ENCODE measurements at regions not wholly inside any gene's neighbourhood (a gene's known extent, or its start where the extent isn't known, plus 50 kb on each side); places are given as distances from the start of the nearest gene placed in this dataset.

GRCh38 chr1:56032096-56032676 is 547.2 kb downstream of the PLPP3 start:
- ChIA-PET CTCF (ENCODE audit: partially characterized antibody) (no interaction called here), POLR2A (ENCODE audit: partially characterized antibody) (no interaction called here)
- Histone ChIP-seq H2AK5ac (ENCODE audit: low read depth, low read length) (no peak overlapping the region), H3K18ac (ENCODE audit: extremely low read depth, low read length) (no peak overlapping the region), H3K56ac (replicated peaks; ENCODE audit: insufficient read length, low read depth, low read length) (no peak overlapping the region), H3K4me1 (replicated peaks in 1 of 4; ENCODE audit: control insufficient read depth in 3 of 4, insufficient read depth in 4 of 4, low read length in 3 of 4) (no peaks in the 10 kb centered on the region), H2AFZ (ENCODE audit: low read length) (peak overlapping the region; percentile 66; the same call in 1 of the 2 replicates), H3K9me3 (ENCODE audit: insufficient read depth in 2 of 2, low read depth in 1 of 2, low read length in 1 of 2) (no peaks in the 10 kb centered on the region), H3K23me2 (ENCODE audit: low read depth, low read length) (no peaks in the 10 kb centered on the region), H4K5ac (ENCODE audit: insufficient read length, low read depth, low read length) (no peak overlapping the region), H4K91ac (replicated peaks; ENCODE audit: insufficient read length, low read length) (no peak overlapping the region), H4K20me1 (replicated peaks in 1 of 2; ENCODE audit: control insufficient read depth in 1 of 2, insufficient read depth in 2 of 2, low read length in 2 of 2) (no peaks in the 10 kb centered on the region), H3K9ac (replicated peaks in 1 of 4; ENCODE audit: extremely low read depth in 1 of 4, low read depth in 3 of 4, low read length in 3 of 4) (no peak overlapping the region), H3K79me2 (ENCODE audit: control insufficient read depth in 1 of 2, insufficient read depth in 2 of 2, low read length in 2 of 2) (no peaks in the 10 kb centered on the region), H3K4me3 (ENCODE audit: extremely low read depth in 1 of 4, insufficient read depth in 2 of 4, low read depth in 3 of 4, low read length in 4 of 4) (no peak overlapping the region), H2BK120ac (replicated peaks; ENCODE audit: low read depth, low read length) (no peak overlapping the region), H3K23ac (ENCODE audit: insufficient read length) (no peak overlapping the region), H3K36me3 (ENCODE audit: control insufficient read depth in 2 of 4, insufficient read depth in 4 of 4, low read length in 3 of 4) (no peaks in the 10 kb centered on the region), H3K27ac (ENCODE audit: low read depth, low read length) (no peak overlapping the region), H3K14ac (ENCODE audit: insufficient read length) (no peak overlapping the region), H2BK12ac (ENCODE audit: low read depth, low read length) (no peak overlapping the region), H4K8ac (ENCODE audit: extremely low read depth, insufficient read depth, low read length) (no peak overlapping the region), H2BK20ac (ENCODE audit: low read length) (no peak overlapping the region), H3K79me1 (ENCODE audit: low read depth, low read length) (no peaks in the 10 kb centered on the region), H3K27me3 (replicated peaks in 1 of 4; ENCODE audit: control insufficient read depth in 3 of 4, extremely low read depth in 1 of 4, insufficient read depth in 3 of 4, low read length in 3 of 4) (no peaks in the 10 kb centered on the region), H2BK15ac (ENCODE audit: low read length) (no peak overlapping the region), H3K4ac (replicated peaks; ENCODE audit: insufficient read length, low read depth, low read length) (no peak overlapping the region), H2BK5ac (ENCODE audit: low read depth, low read length) (no peak overlapping the region), H3K4me2 (ENCODE audit: insufficient read depth in 1 of 2, low read depth in 2 of 2, low read length in 2 of 2) (no peak overlapping the region)
- FAIRE-seq (no peak), DNase-seq (ENCODE audit: low read depth in 1 of 2, low spot score in 2 of 2) (no peak)
- WGBS, 2 experiments (ENCODE audit: extremely low coverage in 1 of 2, insufficient coverage in 1 of 2, insufficient read length in 1 of 2, insufficient replicate concordance in 2 of 2, low coverage in 1 of 2, low lambda C conversion rate in 2 of 2, missing lambda C conversion rate in 1 of 2) = 98% methylated on average over 3 of the region's 3 CpGs; no CpG with 5 or more reads in 1 of the 2 experiments
- TF ChIP-seq SP4 (IDR thresholded peaks at IDR 0.05; ENCODE audit: low read length) (no peak), CEBPB (IDR thresholded peaks at IDR 0.05; ENCODE audit: low read depth, low read length) (peak; percentile 45; the same call in 1 of the 2 replicates)
